Common myeloid progenitor, CD34-positive (primary cell): ENCODE measurements at regions not wholly inside any gene's neighbourhood (a gene's known extent, or its start where the extent isn't known, plus 50 kb on each side); places are given as distances from the start of the nearest gene placed in this dataset.
"Not testable (repeated sequence)": the region's sequence is repeated elsewhere in the genome, so short reads cannot be mapped to it uniquely, and the experiment has no call there.

ENCODE experiments used
- CTCF ChIA-PET: fragments of 350-600 bp; sonication (Branson Sonifier 250); formaldehyde crosslinking; loops from one replicate; lab custom pipeline; 2021; ENCODE audit warnings: antibody characterized with exemption; lab: Charles Lee
- POLR2A ChIA-PET: fragments of 350-600 bp; sonication (Branson Sonifier 250); formaldehyde crosslinking; loops from one replicate; lab custom pipeline; 2021; ENCODE audit warnings: antibody characterized with exemption; lab: Charles Lee
- DNase-seq, 3 donors: peaks; one replicate each; pipeline versions ENCODE4 v3.0.0 to v3.0.0-alpha.2; 2013
- H3K27ac ChIP-seq, 2 experiments: 1 replicate in 1 of 2; 2 replicates in 1 of 2; pipeline ENCODE4 v1.7.0; 2013; ENCODE audit warnings: inconsistent platforms in 2 of 2, low read length in 2 of 2, mild to moderate bottlenecking in 2 of 2, low read depth in 1 of 2, moderate library complexity in 1 of 2; ENCODE audit not compliant: severe bottlenecking in 2 of 2, insufficient read depth in 1 of 2, poor library complexity in 1 of 2
- H3K27me3 ChIP-seq, 5 experiments: replicated peaks in 2 of 5; 1 replicate in 3 of 5; 2 replicates in 2 of 5; pipeline versions ENCODE4 v1.6.1 to v1.7.0; 2013; ENCODE audit warnings: low read length in 4 of 5, mild to moderate bottlenecking in 2 of 5, moderate library complexity in 2 of 5, inconsistent platforms in 1 of 5; ENCODE audit not compliant: insufficient read depth in 5 of 5, control insufficient read depth in 4 of 5
- H3K36me3 ChIP-seq, 4 experiments: 1 replicate in 2 of 4; 2 replicates in 2 of 4; pipeline versions ENCODE4 v1.6.1 to v1.7.0; 2013; ENCODE audit warnings: low read length in 3 of 4, control low read depth in 1 of 4, mild to moderate bottlenecking in 1 of 4; ENCODE audit not compliant: control insufficient read depth in 4 of 4, insufficient read depth in 4 of 4
- H3K4me1 ChIP-seq, 4 experiments: 1 replicate in 3 of 4; 2 replicates in 1 of 4; pipeline versions ENCODE4 v1.6.1 to v1.7.1; 2013; ENCODE audit warnings: low read length in 3 of 4, mild to moderate bottlenecking in 3 of 4, control low read depth in 1 of 4, inconsistent platforms in 1 of 4, moderate library complexity in 1 of 4; ENCODE audit not compliant: control insufficient read depth in 4 of 4, insufficient read depth in 4 of 4; ENCODE audit errors: control extremely low read depth in 1 of 4
- H3K4me3 ChIP-seq, 7 experiments: 1 replicate in 4 of 7; 2 replicates in 3 of 7; pipeline versions ENCODE4 v1.5.1 to v1.7.0; 2013; ENCODE audit warnings: mild to moderate bottlenecking in 7 of 7, low read length in 6 of 7, moderate library complexity in 6 of 7, inconsistent platforms in 2 of 7, low read depth in 2 of 7, control low read depth in 1 of 7; ENCODE audit not compliant: insufficient read depth in 4 of 7, control insufficient read depth in 1 of 7; ENCODE audit errors: extremely low read depth in 1 of 7
- H3K9me3 ChIP-seq, 5 experiments: 1 replicate in 4 of 5; 2 replicates in 1 of 5; pipeline versions ENCODE4 v1.6.1 to v1.7.1; 2013; ENCODE audit warnings: low read length in 4 of 5, mild to moderate bottlenecking in 2 of 5, inconsistent platforms in 1 of 5, low read depth in 1 of 5, moderate library complexity in 1 of 5; ENCODE audit not compliant: control insufficient read depth in 4 of 5, insufficient read depth in 2 of 5; ENCODE audit errors: control extremely low read depth in 1 of 5
- WGBS: methylation state at CpG from one replicate; pipeline ENCODE4 v1.1.5; 2013; ENCODE audit not compliant: insufficient coverage; 5-methylcytosine and 5-hydroxymethylcytosine counted together

GRCh38 chrX:94942603-94943002 lies 1268.6 kb downstream of the FAM133A start:
- no peaks in the 10 kb centered on the region for H3K27me3 ChIP-seq
- DNase-seq, result no peak
- WGBS, result 68% methylated on average over 2 of the region's 2 CpGs
- H3K4me3 ChIP-seq, result no peak overlapping the region
- ChIA-PET CTCF (no interaction called here), POLR2A (no interaction called here)
- no peaks in the 10 kb centered on the region for H3K36me3 ChIP-seq
- H3K27ac ChIP-seq, result no peak overlapping the region
- no peaks in the 10 kb centered on the region for H3K9me3 ChIP-seq
- H3K4me1 ChIP-seq, result no peaks in the 10 kb centered on the region

- H3K36me3 ChIP-seq, H3K9me3 ChIP-seq, POLR2A ChIA-PET, CTCF ChIA-PET, H3K27me3 ChIP-seq, H3K4me1 ChIP-seq, DNase-seq, H3K4me3 ChIP-seq, H3K27ac ChIP-seq: not testable (repeated sequence)
- WGBS, result no CpG with 5 or more reads among the region's 3 CpGs
Observed at GRCh38 chrX:94946137-94946536, 1272.1 kb downstream of the FAM133A start.

- no peaks in the 10 kb centered on the region for H3K9me3 ChIP-seq
- H3K36me3 ChIP-seq, result no peaks in the 10 kb centered on the region
- H3K27me3 ChIP-seq, result no peaks in the 10 kb centered on the region
- no peak overlapping the region for H3K27ac ChIP-seq
- CTCF ChIA-PET, result no interaction called here
- no peak overlapping the region for H3K4me3 ChIP-seq
- no peak for DNase-seq
- POLR2A ChIA-PET, result no interaction called here
- 39% methylated on average over 2 of the region's 2 CpGs for WGBS
- no peaks in the 10 kb centered on the region for H3K4me1 ChIP-seq
Observed at GRCh38 chrX:94961730-94962129, 1287.7 kb downstream of the FAM133A start.

- POLR2A ChIA-PET, result no interaction called here
- H3K27ac ChIP-seq, result no peak overlapping the region
- CTCF ChIA-PET, result no interaction called here
- no CpG with 5 or more reads among the region's 2 CpGs for WGBS
- H3K9me3 ChIP-seq, result no peaks in the 10 kb centered on the region
- H3K27me3 ChIP-seq, result no peaks in the 10 kb centered on the region
- no peaks in the 10 kb centered on the region for H3K4me1 ChIP-seq
- no peak overlapping the region for H3K4me3 ChIP-seq
- DNase-seq, result no peak
- no peaks in the 10 kb centered on the region for H3K36me3 ChIP-seq
Observed at GRCh38 chrX:94977562-94977961, 1303.6 kb downstream of the FAM133A start.

GRCh38 chrX:94977986-94978385 lies 1304.0 kb downstream of the FAM133A start:
- no peaks in the 10 kb centered on the region for H3K36me3 ChIP-seq
- no peak overlapping the region for H3K4me3 ChIP-seq
- CTCF ChIA-PET, result no interaction called here
- H3K9me3 ChIP-seq, result no peaks in the 10 kb centered on the region
- no peak overlapping the region for H3K27ac ChIP-seq
- no peaks in the 10 kb centered on the region for H3K4me1 ChIP-seq
- H3K27me3 ChIP-seq, result no peaks in the 10 kb centered on the region
- POLR2A ChIA-PET, result no interaction called here
- WGBS, result 68% methylated on average over 3 of the region's 4 CpGs
- DNase-seq, result no peak
